Neural crest cell (in vitro differentiated cells): ENCODE measurements at regions not wholly inside any gene's neighbourhood (a gene's known extent, or its start where the extent isn't known, plus 50 kb on each side); places are given as distances from the start of the nearest gene placed in this dataset.

Source experiments
- DNase-seq: peaks from one replicate; pipeline ENCODE4 v3.0.0; 2021; ENCODE audit warnings: low read depth, mixed read lengths, low spot score
- H3K27ac Mint-ChIP-seq: one replicate; pipeline ENCODE4 v1.8.0; 2021; ENCODE audit warnings: mild to moderate bottlenecking, mixed read lengths; ENCODE audit not compliant: unreplicated experiment
- H3K27me3 Mint-ChIP-seq: 2 replicates; pipeline ENCODE4 v1.8.0; 2021; ENCODE audit warnings: low read depth, mild to moderate bottlenecking, mixed read lengths
- H3K36me3 Mint-ChIP-seq: 2 replicates; pipeline ENCODE4 v1.8.0; 2021; ENCODE audit warnings: low read depth, mild to moderate bottlenecking, mixed read lengths
- H3K4me1 Mint-ChIP-seq: 2 replicates; pipeline ENCODE4 v1.8.0; 2021; ENCODE audit warnings: mixed read lengths
- H3K4me3 Mint-ChIP-seq: one replicate; pipeline ENCODE4 v1.8.0; 2021; ENCODE audit warnings: mild to moderate bottlenecking, mixed read lengths
- H3K9me3 Mint-ChIP-seq: 2 replicates; pipeline ENCODE4 v1.8.0; 2021; ENCODE audit warnings: mixed read lengths
- CTCF ChIP-seq: fragments of 200-600 bp; sonication (generic); conservative IDR thresholded peaks from 2 replicates; pipeline ENCODE4 v1.5.0; 2021; ENCODE audit warnings: antibody characterized with exemption, mild to moderate bottlenecking

GRCh38 chr1:61531716-61532115 is 193.2 kb downstream of the TM2D1 start:
- H3K27ac Mint-ChIP-seq, result no peak overlapping the region
- no peak for TF ChIP-seq CTCF
- no peaks in the 10 kb centered on the region for H3K36me3 Mint-ChIP-seq
- no peak overlapping the region for H3K4me3 Mint-ChIP-seq
- H3K9me3 Mint-ChIP-seq, result no peaks in the 10 kb centered on the region
- peaks cover 2% of the 10 kb centered on the region for H3K27me3 Mint-ChIP-seq
- DNase-seq, result no peak
- H3K4me1 Mint-ChIP-seq, result no peaks in the 10 kb centered on the region

- H3K36me3 Mint-ChIP-seq, result no peaks in the 10 kb centered on the region
- peaks cover 8% of the 10 kb centered on the region for H3K4me1 Mint-ChIP-seq
- peaks cover 3% of the 10 kb centered on the region for H3K27me3 Mint-ChIP-seq
- no peak for DNase-seq
- no peak for TF ChIP-seq CTCF
- H3K4me3 Mint-ChIP-seq, result no peak overlapping the region
- no peaks in the 10 kb centered on the region for H3K9me3 Mint-ChIP-seq
- no peak overlapping the region for H3K27ac Mint-ChIP-seq
Measured at GRCh38 chr1:61523893-61524605, 200.9 kb downstream of the TM2D1 start.

GRCh38 chr1:61523229-61523628 is 201.7 kb downstream of the TM2D1 start:
- H3K27me3 Mint-ChIP-seq, result peaks cover 3% of the 10 kb centered on the region
- H3K27ac Mint-ChIP-seq, result no peak overlapping the region
- TF ChIP-seq CTCF, result no peak
- H3K36me3 Mint-ChIP-seq, result no peaks in the 10 kb centered on the region
- no peaks in the 10 kb centered on the region for H3K9me3 Mint-ChIP-seq
- DNase-seq, result no peak
- peaks cover 8% of the 10 kb centered on the region for H3K4me1 Mint-ChIP-seq
- H3K4me3 Mint-ChIP-seq, result no peak overlapping the region

GRCh38 chr1:61520401-61520800 is 204.5 kb downstream of the TM2D1 start:
- Mint-ChIP-seq H3K27me3 (no peaks in the 10 kb centered on the region), H3K4me3 (no peak overlapping the region), H3K27ac (no peak overlapping the region), H3K36me3 (no peaks in the 10 kb centered on the region), H3K9me3 (no peaks in the 10 kb centered on the region), H3K4me1 (peaks cover 18% of the 10 kb centered on the region)
- no peak for TF ChIP-seq CTCF
- no peak for DNase-seq

DNA sequence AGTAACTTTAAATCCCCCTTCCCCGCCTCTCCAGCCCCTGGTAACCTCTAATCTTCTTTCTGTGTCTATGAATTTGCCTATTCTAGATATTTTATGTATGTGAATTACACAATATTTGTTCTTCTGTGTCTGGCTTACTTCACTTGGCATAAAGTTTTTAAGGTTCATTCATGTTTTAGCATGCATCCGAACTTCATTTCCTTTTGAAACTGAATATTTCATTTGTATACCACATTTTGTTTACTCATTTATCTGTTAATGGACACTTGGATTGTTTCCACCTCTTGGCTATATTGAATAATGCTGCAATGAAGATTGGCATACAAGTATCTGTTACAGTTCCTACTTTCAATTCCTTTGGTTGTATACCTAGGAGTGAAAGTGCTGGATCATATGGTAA is 205.3 kb downstream of the TM2D1 start:
- peaks cover 13% of the 10 kb centered on the region for H3K4me1 Mint-ChIP-seq
- no peaks in the 10 kb centered on the region for H3K27me3 Mint-ChIP-seq
- H3K9me3 Mint-ChIP-seq, result no peaks in the 10 kb centered on the region
- no peak for DNase-seq
- no peak overlapping the region for H3K27ac Mint-ChIP-seq
- TF ChIP-seq CTCF, result no peak
- no peaks in the 10 kb centered on the region for H3K36me3 Mint-ChIP-seq
- H3K4me3 Mint-ChIP-seq, result no peak overlapping the region
